ENCODE measurements at regions not wholly inside any gene's neighbourhood (a gene's known extent, or its start where the extent isn't known, plus 50 kb on each side); places are given as distances from the start of the nearest gene placed in this dataset.
"Not testable (repeated sequence)": the region's sequence is repeated elsewhere in the genome, so short reads cannot be mapped to it uniquely, and the experiment has no call there.

DNA sequence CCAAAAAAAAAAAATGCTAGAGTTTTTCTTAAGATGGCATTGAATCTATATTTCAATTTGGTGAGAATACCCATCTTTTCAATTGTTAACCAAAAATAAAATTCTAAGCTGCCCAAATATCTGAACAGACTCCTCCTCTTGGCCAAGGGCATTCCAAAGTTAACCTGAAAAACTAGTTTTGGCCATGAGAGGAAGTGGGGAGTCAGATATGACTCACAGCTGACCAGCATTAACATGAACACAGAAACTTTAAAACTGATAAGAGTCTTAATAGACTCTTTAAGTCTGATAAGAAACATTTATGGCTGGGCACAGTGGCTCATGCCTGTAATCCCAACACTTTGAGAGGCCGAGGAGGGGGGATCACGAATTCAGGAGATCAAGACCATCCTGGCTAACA, 171.3 kb downstream of the FAXC start:
- H3K4me1 ChIP-seq (ENCODE audit: insufficient read depth, low read length) = no peaks in the 10 kb centered on the region
- H3K9me3 ChIP-seq (ENCODE audit: low read length) = no peaks in the 10 kb centered on the region
- H3K27ac ChIP-seq (ENCODE audit: low read depth, low read length) = no peak overlapping the region
- no peaks in the 10 kb centered on the region for H3K36me3 ChIP-seq (ENCODE audit: insufficient read depth, low read length)
- H3K9ac ChIP-seq (ENCODE audit: low read length) = no peak overlapping the region
- no peak overlapping the region for H3K4me3 ChIP-seq (ENCODE audit: low read depth in 1 of 2, low read length in 2 of 2)
- no peaks in the 10 kb centered on the region for H3K27me3 ChIP-seq (ENCODE audit: control insufficient read depth in 1 of 2, insufficient read depth in 2 of 2, low read length in 2 of 2)

- H3K27me3 ChIP-seq (ENCODE audit: control insufficient read depth in 1 of 2, insufficient read depth in 2 of 2, low read length in 2 of 2) = no peaks in the 10 kb centered on the region
- H3K9me3 ChIP-seq (ENCODE audit: low read length) = no peaks in the 10 kb centered on the region
Observed at GRCh38 chr6:99177736-99178135, 171.7 kb downstream of the FAXC start.

DNA sequence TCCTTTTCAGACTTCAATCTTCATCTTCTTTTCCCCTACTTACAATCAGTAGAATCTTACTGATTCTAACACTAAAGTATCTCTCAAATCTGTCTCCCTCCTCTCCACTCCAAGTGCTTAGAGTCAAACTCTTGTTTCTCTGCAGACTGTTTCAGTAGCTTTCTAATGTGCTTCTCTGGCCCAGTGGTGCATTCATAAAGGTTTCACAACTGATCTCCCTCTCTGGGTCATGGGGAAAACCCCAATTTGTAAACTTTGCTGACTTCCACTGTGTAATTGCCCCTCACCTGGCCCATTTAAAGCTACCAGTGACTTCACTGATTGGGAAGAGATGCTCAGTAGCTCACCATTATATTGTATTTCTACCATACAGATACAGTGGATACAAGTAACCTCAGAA, 183.6 kb downstream of the FAXC start:
- Histone ChIP-seq H3K27ac (ENCODE audit: low read depth, low read length) (no peak overlapping the region), H3K9me3 (ENCODE audit: low read length) (no peaks in the 10 kb centered on the region), H3K36me3 (ENCODE audit: insufficient read depth, low read length) (no peaks in the 10 kb centered on the region), H3K27me3 (ENCODE audit: control insufficient read depth in 1 of 2, insufficient read depth in 2 of 2, low read length in 2 of 2) (no peaks in the 10 kb centered on the region), H3K9ac (ENCODE audit: low read length) (no peak overlapping the region), H3K4me3 (ENCODE audit: low read depth in 1 of 2, low read length in 2 of 2) (no peak overlapping the region), H3K4me1 (ENCODE audit: insufficient read depth, low read length) (no peaks in the 10 kb centered on the region)

More at GRCh38 chr6:99177736-99178135, 171.7 kb downstream of the FAXC start:
- H3K4me1 ChIP-seq (ENCODE audit: insufficient read depth, low read length) = no peaks in the 10 kb centered on the region
- H3K4me3 ChIP-seq (ENCODE audit: low read depth in 1 of 2, low read length in 2 of 2) = no peak overlapping the region
- no peak overlapping the region for H3K27ac ChIP-seq (ENCODE audit: low read depth, low read length)
- H3K36me3 ChIP-seq (ENCODE audit: insufficient read depth, low read length) = no peaks in the 10 kb centered on the region
- no peak overlapping the region for H3K9ac ChIP-seq (ENCODE audit: low read length)

DNA sequence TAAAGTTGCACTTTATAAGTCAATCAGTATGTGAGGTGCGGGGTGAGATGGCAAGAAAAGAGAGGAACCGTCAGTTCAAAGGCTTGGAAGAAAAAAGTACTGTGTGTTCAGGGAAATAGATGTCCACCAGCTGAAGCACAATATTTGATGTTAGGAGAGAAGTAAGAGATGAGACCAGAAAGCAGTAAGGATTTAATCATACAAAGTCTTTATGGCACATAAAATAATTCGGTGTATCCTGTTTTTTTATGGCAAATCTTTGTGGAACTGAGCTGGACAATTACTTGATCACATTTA, 197.2 kb downstream of the FAXC start:
- H3K36me3 ChIP-seq (ENCODE audit: insufficient read depth, low read length) = no peaks in the 10 kb centered on the region
- H3K27me3 ChIP-seq (ENCODE audit: control insufficient read depth in 1 of 2, insufficient read depth in 2 of 2, low read length in 2 of 2) = no peaks in the 10 kb centered on the region
- H3K9ac ChIP-seq (ENCODE audit: low read length) = no peak overlapping the region
- no peaks in the 10 kb centered on the region for H3K9me3 ChIP-seq (ENCODE audit: low read length)
- H3K4me3 ChIP-seq (ENCODE audit: low read depth in 1 of 2, low read length in 2 of 2) = no peak overlapping the region
- H3K4me1 ChIP-seq (ENCODE audit: insufficient read depth, low read length) = no peaks in the 10 kb centered on the region
- H3K27ac ChIP-seq (ENCODE audit: low read depth, low read length) = no peak overlapping the region

- Histone ChIP-seq H3K27me3 (ENCODE audit: control insufficient read depth in 1 of 2, insufficient read depth in 2 of 2, low read length in 2 of 2) (no peaks in the 10 kb centered on the region), H3K36me3 (ENCODE audit: insufficient read depth, low read length) (no peaks in the 10 kb centered on the region), H3K4me3 (ENCODE audit: low read depth in 1 of 2, low read length in 2 of 2) (no peak overlapping the region), H3K9me3 (ENCODE audit: low read length) (no peaks in the 10 kb centered on the region), H3K27ac (ENCODE audit: low read depth, low read length) (no peak overlapping the region), H3K9ac (ENCODE audit: low read length) (no peak overlapping the region), H3K4me1 (ENCODE audit: insufficient read depth, low read length) (no peaks in the 10 kb centered on the region)
Observed at GRCh38 chr6:99151634-99152346, 197.7 kb downstream of the FAXC start.

GRCh38 chr6:99148761-99149160, 200.7 kb downstream of the FAXC start:
- H3K36me3 ChIP-seq (ENCODE audit: insufficient read depth, low read length) = no peaks in the 10 kb centered on the region
- no peak overlapping the region for H3K9ac ChIP-seq (ENCODE audit: low read length)
- H3K9me3 ChIP-seq (ENCODE audit: low read length) = no peaks in the 10 kb centered on the region

GRCh38 chr6:99148111-99148510, 200.4 kb upstream of the FBXL4 start:
- no peaks in the 10 kb centered on the region for H3K36me3 ChIP-seq (ENCODE audit: insufficient read depth, low read length)
- no peak overlapping the region for H3K27ac ChIP-seq (ENCODE audit: low read depth, low read length)
- H3K4me3 ChIP-seq (ENCODE audit: low read depth in 1 of 2, low read length in 2 of 2) = no peak overlapping the region

More at GRCh38 chr6:99148761-99149160, 200.7 kb downstream of the FAXC start:
- H3K27ac ChIP-seq (ENCODE audit: low read depth, low read length) = no peak overlapping the region
- H3K27me3 ChIP-seq (ENCODE audit: control insufficient read depth in 1 of 2, insufficient read depth in 2 of 2, low read length in 2 of 2) = no peaks in the 10 kb centered on the region
- no peak overlapping the region for H3K4me3 ChIP-seq (ENCODE audit: low read depth in 1 of 2, low read length in 2 of 2)
- H3K4me1 ChIP-seq (ENCODE audit: insufficient read depth, low read length) = no peaks in the 10 kb centered on the region

GRCh38 chr6:99147206-99147605, 199.5 kb upstream of the FBXL4 start:
- Histone ChIP-seq H3K27me3 (ENCODE audit: control insufficient read depth in 1 of 2, insufficient read depth in 2 of 2, low read length in 2 of 2) (no peaks in the 10 kb centered on the region), H3K4me1 (ENCODE audit: insufficient read depth, low read length) (no peaks in the 10 kb centered on the region), H3K4me3 (ENCODE audit: low read depth in 1 of 2, low read length in 2 of 2) (no peak overlapping the region), H3K36me3 (ENCODE audit: insufficient read depth, low read length) (no peaks in the 10 kb centered on the region), H3K27ac (ENCODE audit: low read depth, low read length) (no peak overlapping the region), H3K9ac (ENCODE audit: low read length) (no peak overlapping the region), H3K9me3 (ENCODE audit: low read length) (no peaks in the 10 kb centered on the region)

More at GRCh38 chr6:99148111-99148510, 200.4 kb upstream of the FBXL4 start:
- H3K9me3 ChIP-seq (ENCODE audit: low read length) = no peaks in the 10 kb centered on the region
- H3K9ac ChIP-seq (ENCODE audit: low read length) = no peak overlapping the region
- no peaks in the 10 kb centered on the region for H3K27me3 ChIP-seq (ENCODE audit: control insufficient read depth in 1 of 2, insufficient read depth in 2 of 2, low read length in 2 of 2)
- H3K4me1 ChIP-seq (ENCODE audit: insufficient read depth, low read length) = no peaks in the 10 kb centered on the region

DNA sequence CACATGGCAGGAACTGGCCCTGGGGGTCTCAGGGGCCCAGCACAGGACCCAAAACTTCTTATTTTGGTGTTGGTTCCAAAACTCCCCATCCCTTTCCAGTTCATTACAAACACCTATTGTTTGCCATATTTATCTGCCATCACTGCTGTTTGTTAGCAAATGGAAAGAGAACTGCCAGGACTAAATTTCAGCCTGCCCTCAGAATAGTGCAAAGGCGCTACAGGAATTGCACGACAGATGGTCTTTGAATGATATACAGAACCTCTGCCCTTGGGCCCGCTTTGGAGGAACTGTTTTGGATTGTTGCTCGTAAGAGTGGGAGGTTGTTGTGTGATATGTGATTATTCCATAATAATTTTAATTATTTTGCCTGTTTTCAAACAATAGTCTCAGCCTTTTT, 199.0 kb upstream of the FBXL4 start:
- Histone ChIP-seq H3K9ac (ENCODE audit: low read length) (no peak overlapping the region), H3K27ac (ENCODE audit: low read depth, low read length) (no peak overlapping the region), H3K27me3 (ENCODE audit: control insufficient read depth in 1 of 2, insufficient read depth in 2 of 2, low read length in 2 of 2) (no peaks in the 10 kb centered on the region), H3K9me3 (ENCODE audit: low read length) (no peaks in the 10 kb centered on the region), H3K4me3 (ENCODE audit: low read depth in 1 of 2, low read length in 2 of 2) (no peak overlapping the region), H3K36me3 (ENCODE audit: insufficient read depth, low read length) (no peaks in the 10 kb centered on the region), H3K4me1 (ENCODE audit: insufficient read depth, low read length) (no peaks in the 10 kb centered on the region)

DNA sequence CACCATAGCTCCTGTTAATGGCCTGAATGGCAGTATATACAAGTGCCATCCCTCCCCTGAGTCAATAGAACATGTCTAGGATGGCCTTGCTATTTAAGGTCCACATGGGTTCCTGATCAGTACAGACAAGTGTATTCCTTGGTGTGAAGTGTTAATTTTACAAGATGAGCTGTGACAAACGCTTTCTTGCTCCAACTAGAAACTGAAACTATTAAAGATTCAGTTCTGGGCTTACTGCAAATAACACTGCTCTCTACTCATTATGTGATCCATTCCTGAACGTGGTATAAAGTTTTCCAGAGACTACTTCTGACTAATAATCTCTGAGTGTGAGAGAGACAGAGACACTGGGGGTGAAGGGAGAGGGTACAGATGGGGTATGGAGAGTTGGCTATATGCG, 198.0 kb upstream of the FBXL4 start:
- no peaks in the 10 kb centered on the region for H3K27me3 ChIP-seq (ENCODE audit: control insufficient read depth in 1 of 2, insufficient read depth in 2 of 2, low read length in 2 of 2)
- no peak overlapping the region for H3K4me3 ChIP-seq (ENCODE audit: low read depth in 1 of 2, low read length in 2 of 2)
- H3K36me3 ChIP-seq (ENCODE audit: insufficient read depth, low read length) = no peaks in the 10 kb centered on the region
- H3K4me1 ChIP-seq (ENCODE audit: insufficient read depth, low read length) = no peaks in the 10 kb centered on the region
- H3K9me3 ChIP-seq (ENCODE audit: low read length) = no peaks in the 10 kb centered on the region
- no peak overlapping the region for H3K9ac ChIP-seq (ENCODE audit: low read length)
- no peak overlapping the region for H3K27ac ChIP-seq (ENCODE audit: low read depth, low read length)

GRCh38 chr6:99143108-99143861, 195.5 kb upstream of the FBXL4 start:
- no peaks in the 10 kb centered on the region for H3K27me3 ChIP-seq (ENCODE audit: control insufficient read depth in 1 of 2, insufficient read depth in 2 of 2, low read length in 2 of 2)

GRCh38 chr6:99141906-99142305, 194.2 kb upstream of the FBXL4 start:
- not testable (repeated sequence) for H3K9ac ChIP-seq (ENCODE audit: low read length); H3K4me3 ChIP-seq (ENCODE audit: low read depth in 1 of 2, low read length in 2 of 2); H3K27ac ChIP-seq (ENCODE audit: low read depth, low read length); H3K4me1 ChIP-seq (ENCODE audit: insufficient read depth, low read length); H3K36me3 ChIP-seq (ENCODE audit: insufficient read depth, low read length); H3K9me3 ChIP-seq (ENCODE audit: low read length); H3K27me3 ChIP-seq (ENCODE audit: control insufficient read depth in 1 of 2, insufficient read depth in 2 of 2, low read length in 2 of 2)

More at GRCh38 chr6:99143108-99143861, 195.5 kb upstream of the FBXL4 start:
- Histone ChIP-seq H3K4me1 (ENCODE audit: insufficient read depth, low read length) (no peaks in the 10 kb centered on the region), H3K9me3 (ENCODE audit: low read length) (no peaks in the 10 kb centered on the region), H3K9ac (ENCODE audit: low read length) (no peak overlapping the region), H3K36me3 (ENCODE audit: insufficient read depth, low read length) (no peaks in the 10 kb centered on the region), H3K4me3 (ENCODE audit: low read depth in 1 of 2, low read length in 2 of 2) (no peak overlapping the region), H3K27ac (ENCODE audit: low read depth, low read length) (no peak overlapping the region)
